SH-SY5Y (cell line): ENCODE measurements at regions not wholly inside any gene's neighbourhood (a gene's known extent, or its start where the extent isn't known, plus 50 kb on each side); places are given as distances from the start of the nearest gene placed in this dataset.

Source experiments
- GATA2 ChIP-seq: IDR thresholded peaks from 2 replicates; pipeline ENCODE4 v1.6.1; 2011; ENCODE audit warnings: mild to moderate bottlenecking, low read depth, low read length
- GATA3 ChIP-seq: IDR thresholded peaks from 2 replicates; pipeline ENCODE4 v1.6.1; 2011; ENCODE audit warnings: low read depth, mild to moderate bottlenecking, low read length, moderate library complexity

- no peak for TF ChIP-seq GATA2
- no peak for TF ChIP-seq GATA3
These were observed 201.7 kb downstream of the MAP2K4 start for GRCh38 chr17:12222392-12222791.
